Neural cell (in vitro differentiated cells): ENCODE measurements at regions not wholly inside any gene's neighbourhood (a gene's known extent, or its start where the extent isn't known, plus 50 kb on each side); places are given as distances from the start of the nearest gene placed in this dataset.

Source experiments
- H2AFZ ChIP-seq: fragments of 200-600, 300-800 bp; sonication (generic), shearing (Covaris generic); 2 replicates; pipeline ENCODE4 v1.6.0; 2014; ENCODE audit warnings: low read depth, mild to moderate bottlenecking, antibody characterized with exemption, low read length, moderate library complexity
- H3F3A ChIP-seq: fragments of 200-600 bp; shearing (Covaris generic); 2 replicates; pipeline ENCODE4 v1.6.1; 2016; ENCODE audit warnings: mild to moderate bottlenecking, moderate library complexity, mixed read lengths, antibody characterized with exemption, low read length; ENCODE audit not compliant: insufficient read depth, poor library complexity, severe bottlenecking
- H3K27ac ChIP-seq: fragments of 200-600, 300-800 bp; sonication (generic), shearing (Covaris generic); 2 replicates; pipeline ENCODE4 v1.5.1; 2014; ENCODE audit warnings: mild to moderate bottlenecking, low read length, moderate library complexity
- H3K27me3 ChIP-seq: fragments of 300-800, 200-600 bp; sonication (generic), shearing (Covaris generic); 2 replicates; pipeline ENCODE4 v1.6.0; 2014; ENCODE audit warnings: mild to moderate bottlenecking, low read depth, low read length, moderate library complexity; ENCODE audit not compliant: insufficient read depth
- H3K36me3 ChIP-seq: fragments of 300-800, 200-600 bp; sonication (generic), shearing (Covaris generic); 2 replicates; pipeline ENCODE4 v1.5.1; 2014; ENCODE audit warnings: mild to moderate bottlenecking, antibody characterized with exemption, low read length, moderate library complexity; ENCODE audit not compliant: insufficient read depth
- H3K4me2 ChIP-seq: fragments of 300-800, 200-600 bp; sonication (generic), shearing (Covaris generic); 2 replicates; pipeline ENCODE4 v1.6.0; 2014; ENCODE audit warnings: mild to moderate bottlenecking, low read length
- H3K4me3 ChIP-seq: fragments of 300-800, 200-600 bp; sonication (generic), shearing (Covaris generic); 2 replicates; pipeline ENCODE4 v1.5.1; 2014; ENCODE audit warnings: mild to moderate bottlenecking, low read length, moderate library complexity
- H3K79me2 ChIP-seq: fragments of 200-600 bp; shearing (Covaris generic); replicated peaks from 2 replicates; pipeline ENCODE4 v1.6.0; 2014; ENCODE audit warnings: mild to moderate bottlenecking, low read length, moderate library complexity; ENCODE audit not compliant: insufficient read depth
- H3K9ac ChIP-seq: fragments of 300-800, 200-600 bp; sonication (generic), shearing (Covaris generic); 2 replicates; pipeline ENCODE4 v1.6.1; 2016; ENCODE audit warnings: mild to moderate bottlenecking, low read length, mixed read lengths
- H3K9me2 ChIP-seq: fragments of 200-600 bp; shearing (Covaris generic); 2 replicates; pipeline ENCODE4 v1.6.1; 2016; ENCODE audit warnings: mild to moderate bottlenecking, low read length, mixed read lengths; ENCODE audit not compliant: insufficient read depth
- H3K9me3 ChIP-seq: fragments of 200-600, 300-800 bp; sonication (generic), shearing (Covaris generic); 2 replicates; pipeline ENCODE4 v1.6.1; 2016; ENCODE audit warnings: mild to moderate bottlenecking, mixed run types, low read length, moderate library complexity, mixed read lengths
- H4K20me1 ChIP-seq: fragments of 200-600 bp; shearing (Covaris generic); 2 replicates; pipeline ENCODE4 v1.6.1; 2016; ENCODE audit warnings: mild to moderate bottlenecking, mixed run types; ENCODE audit not compliant: insufficient read depth
- EP300 ChIP-seq: fragments of 450-650 bp; conservative IDR thresholded peaks from 2 replicates; pipeline ENCODE4 v1.6.1; 2014; ENCODE audit warnings: antibody characterized with exemption, mild to moderate bottlenecking, moderate library complexity; ENCODE audit not compliant: poor library complexity, severe bottlenecking
- EZH2 ChIP-seq: fragments of 200-600, 300-800 bp; shearing (Covaris generic), sonication (generic); IDR thresholded peaks from 2 replicates; pipeline ENCODE4 v1.6.1; 2014; ENCODE audit warnings: antibody characterized with exemption, low read length, borderline replicate concordance, mild to moderate bottlenecking; ENCODE audit not compliant: insufficient read depth, poor library complexity, severe bottlenecking
- MXI1 ChIP-seq: fragments of 450-650 bp; conservative IDR thresholded peaks from 2 replicates; pipeline ENCODE4 v1.6.1; 2014; ENCODE audit warnings: antibody characterized with exemption, mild to moderate bottlenecking; ENCODE audit not compliant: poor library complexity, severe bottlenecking
- POLR2AphosphoS5 ChIP-seq: IDR thresholded peaks from 2 replicates; pipeline ENCODE4 v1.6.1; 2012
- RAD21 ChIP-seq: fragments of 450-650 bp; conservative IDR thresholded peaks from 2 replicates; pipeline ENCODE4 v1.6.1; 2014; ENCODE audit warnings: antibody characterized with exemption, mild to moderate bottlenecking, moderate library complexity
- SMC3 ChIP-seq: fragments of 450-650 bp; conservative IDR thresholded peaks from 2 replicates; pipeline ENCODE4 v1.6.1; 2014; ENCODE audit warnings: antibody characterized with exemption, mild to moderate bottlenecking, moderate library complexity; ENCODE audit not compliant: poor library complexity
- TAF1 ChIP-seq: IDR thresholded peaks from 2 replicates; pipeline ENCODE4 v1.6.1; 2012; ENCODE audit warnings: low read depth
- TF ChIP-seq, protein P1 (sequence below): fragments of 450-650 bp; IDR thresholded peaks from 2 replicates; pipeline ENCODE4 v1.5.1; 2014; ENCODE audit warnings: antibody characterized with exemption, mild to moderate bottlenecking, moderate library complexity; ENCODE audit not compliant: poor library complexity, severe bottlenecking
- TF ChIP-seq, protein P2 (sequence below): IDR thresholded peaks from 2 replicates; pipeline ENCODE4 v1.6.1; 2012; ENCODE audit warnings: borderline replicate concordance

DNA sequence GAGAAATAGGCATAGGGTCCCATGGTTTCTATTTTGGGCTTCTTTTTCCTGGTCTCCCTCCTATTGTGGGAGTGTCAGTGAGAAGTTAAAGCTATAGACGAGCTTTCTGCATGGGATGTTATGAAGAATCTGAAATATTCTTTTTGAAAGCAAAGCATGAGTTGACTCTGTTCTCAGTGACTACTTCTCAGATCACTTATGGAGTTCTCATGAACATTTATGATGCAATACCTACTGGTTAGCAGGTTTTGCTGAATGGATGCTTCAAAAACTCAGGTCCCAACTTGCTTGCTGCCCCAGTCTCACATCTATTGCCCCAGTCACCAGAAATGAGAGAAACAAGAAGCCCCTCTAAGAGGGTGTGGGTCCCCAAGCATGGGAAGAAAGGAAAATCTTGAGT is 365.0 kb downstream of the HRH4 start:
- Histone ChIP-seq H3K79me2 (no peaks in the 10 kb centered on the region), H4K20me1 (no peaks in the 10 kb centered on the region), H3K27me3 (no peaks in the 10 kb centered on the region), H3K9me3 (no peaks in the 10 kb centered on the region), H3F3A (no peaks in the 10 kb centered on the region), H3K9me2 (no peaks in the 10 kb centered on the region), H2AFZ (no peak overlapping the region), H3K36me3 (no peaks in the 10 kb centered on the region), H3K9ac (no peak overlapping the region), H3K4me3 (no peak overlapping the region), H3K27ac (no peak overlapping the region), H3K4me2 (no peak overlapping the region)
- TF ChIP-seq RAD21 (no peak), TAF1 (no peak), EZH2 (no peak), EP300 (no peak), POLR2AphosphoS5 (no peak)
- TF ChIP-seq, protein P1, sequence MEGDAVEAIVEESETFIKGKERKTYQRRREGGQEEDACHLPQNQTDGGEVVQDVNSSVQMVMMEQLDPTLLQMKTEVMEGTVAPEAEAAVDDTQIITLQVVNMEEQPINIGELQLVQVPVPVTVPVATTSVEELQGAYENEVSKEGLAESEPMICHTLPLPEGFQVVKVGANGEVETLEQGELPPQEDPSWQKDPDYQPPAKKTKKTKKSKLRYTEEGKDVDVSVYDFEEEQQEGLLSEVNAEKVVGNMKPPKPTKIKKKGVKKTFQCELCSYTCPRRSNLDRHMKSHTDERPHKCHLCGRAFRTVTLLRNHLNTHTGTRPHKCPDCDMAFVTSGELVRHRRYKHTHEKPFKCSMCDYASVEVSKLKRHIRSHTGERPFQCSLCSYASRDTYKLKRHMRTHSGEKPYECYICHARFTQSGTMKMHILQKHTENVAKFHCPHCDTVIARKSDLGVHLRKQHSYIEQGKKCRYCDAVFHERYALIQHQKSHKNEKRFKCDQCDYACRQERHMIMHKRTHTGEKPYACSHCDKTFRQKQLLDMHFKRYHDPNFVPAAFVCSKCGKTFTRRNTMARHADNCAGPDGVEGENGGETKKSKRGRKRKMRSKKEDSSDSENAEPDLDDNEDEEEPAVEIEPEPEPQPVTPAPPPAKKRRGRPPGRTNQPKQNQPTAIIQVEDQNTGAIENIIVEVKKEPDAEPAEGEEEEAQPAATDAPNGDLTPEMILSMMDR = no peak
- TF ChIP-seq, protein P2, sequence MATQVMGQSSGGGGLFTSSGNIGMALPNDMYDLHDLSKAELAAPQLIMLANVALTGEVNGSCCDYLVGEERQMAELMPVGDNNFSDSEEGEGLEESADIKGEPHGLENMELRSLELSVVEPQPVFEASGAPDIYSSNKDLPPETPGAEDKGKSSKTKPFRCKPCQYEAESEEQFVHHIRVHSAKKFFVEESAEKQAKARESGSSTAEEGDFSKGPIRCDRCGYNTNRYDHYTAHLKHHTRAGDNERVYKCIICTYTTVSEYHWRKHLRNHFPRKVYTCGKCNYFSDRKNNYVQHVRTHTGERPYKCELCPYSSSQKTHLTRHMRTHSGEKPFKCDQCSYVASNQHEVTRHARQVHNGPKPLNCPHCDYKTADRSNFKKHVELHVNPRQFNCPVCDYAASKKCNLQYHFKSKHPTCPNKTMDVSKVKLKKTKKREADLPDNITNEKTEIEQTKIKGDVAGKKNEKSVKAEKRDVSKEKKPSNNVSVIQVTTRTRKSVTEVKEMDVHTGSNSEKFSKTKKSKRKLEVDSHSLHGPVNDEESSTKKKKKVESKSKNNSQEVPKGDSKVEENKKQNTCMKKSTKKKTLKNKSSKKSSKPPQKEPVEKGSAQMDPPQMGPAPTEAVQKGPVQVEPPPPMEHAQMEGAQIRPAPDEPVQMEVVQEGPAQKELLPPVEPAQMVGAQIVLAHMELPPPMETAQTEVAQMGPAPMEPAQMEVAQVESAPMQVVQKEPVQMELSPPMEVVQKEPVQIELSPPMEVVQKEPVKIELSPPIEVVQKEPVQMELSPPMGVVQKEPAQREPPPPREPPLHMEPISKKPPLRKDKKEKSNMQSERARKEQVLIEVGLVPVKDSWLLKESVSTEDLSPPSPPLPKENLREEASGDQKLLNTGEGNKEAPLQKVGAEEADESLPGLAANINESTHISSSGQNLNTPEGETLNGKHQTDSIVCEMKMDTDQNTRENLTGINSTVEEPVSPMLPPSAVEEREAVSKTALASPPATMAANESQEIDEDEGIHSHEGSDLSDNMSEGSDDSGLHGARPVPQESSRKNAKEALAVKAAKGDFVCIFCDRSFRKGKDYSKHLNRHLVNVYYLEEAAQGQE = no peak

DNA sequence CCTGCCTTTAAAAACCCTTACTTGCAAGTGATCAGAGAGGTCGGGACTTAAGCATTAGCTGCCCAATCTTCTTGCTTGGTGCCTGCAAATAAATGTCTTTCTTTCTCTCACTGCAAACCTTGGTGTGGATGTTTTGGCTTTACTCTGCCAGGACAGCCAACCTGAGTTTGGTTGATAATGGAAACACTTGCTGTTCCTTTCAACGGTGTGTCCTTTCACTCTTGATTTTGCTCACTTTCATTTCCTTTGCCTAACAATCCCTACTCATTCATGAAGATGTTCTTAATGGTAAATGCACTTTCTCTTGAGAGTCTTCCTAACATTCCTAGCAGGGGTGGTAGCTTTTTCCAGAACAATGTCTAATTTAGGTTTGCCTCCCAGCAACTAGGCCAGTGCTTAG is 366.2 kb downstream of the HRH4 start:
- no peaks in the 10 kb centered on the region for H4K20me1 ChIP-seq
- no peaks in the 10 kb centered on the region for H3F3A ChIP-seq
- no peak overlapping the region for H3K27ac ChIP-seq
- H3K79me2 ChIP-seq = no peaks in the 10 kb centered on the region
- TF ChIP-seq MXI1 (no peak), EZH2 (no peak), POLR2AphosphoS5 (no peak), TAF1 (no peak), EP300 (no peak), SMC3 (no peak), RAD21 (no peak)
- TF ChIP-seq, protein P2 = no peak
- TF ChIP-seq, protein P1 = no peak
- H3K9me3 ChIP-seq = no peaks in the 10 kb centered on the region
- H3K27me3 ChIP-seq = no peaks in the 10 kb centered on the region
- H2AFZ ChIP-seq = no peak overlapping the region
- H3K9ac ChIP-seq = no peak overlapping the region
- H3K9me2 ChIP-seq = no peaks in the 10 kb centered on the region
- no peak overlapping the region for H3K4me2 ChIP-seq
- H3K4me3 ChIP-seq = no peak overlapping the region
- H3K36me3 ChIP-seq = no peaks in the 10 kb centered on the region
